ENCODE measurements at regions not wholly inside any gene's neighbourhood (a gene's known extent, or its start where the extent isn't known, plus 50 kb on each side); places are given as distances from the start of the nearest gene placed in this dataset.

DNA sequence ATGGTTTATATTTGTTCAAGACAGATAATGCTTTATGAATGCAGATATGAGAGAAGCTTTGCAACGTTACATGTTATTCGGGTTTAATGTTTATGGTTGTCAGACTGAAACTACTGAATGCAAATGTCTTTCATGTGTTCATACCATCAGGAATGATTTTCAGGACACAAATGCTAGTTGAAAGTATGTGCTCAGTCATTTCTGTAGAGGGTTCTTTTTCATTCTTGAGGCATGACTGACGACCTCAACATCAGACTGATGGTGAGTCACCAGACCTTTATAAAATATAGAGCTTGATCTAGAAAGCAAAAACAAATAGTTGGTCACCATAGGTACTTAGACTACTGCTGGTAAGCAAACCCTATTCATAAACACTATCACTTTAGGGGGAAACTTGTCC is 287.3 kb upstream of the NUDT12 start:
- no peak for DNase-seq

DNA sequence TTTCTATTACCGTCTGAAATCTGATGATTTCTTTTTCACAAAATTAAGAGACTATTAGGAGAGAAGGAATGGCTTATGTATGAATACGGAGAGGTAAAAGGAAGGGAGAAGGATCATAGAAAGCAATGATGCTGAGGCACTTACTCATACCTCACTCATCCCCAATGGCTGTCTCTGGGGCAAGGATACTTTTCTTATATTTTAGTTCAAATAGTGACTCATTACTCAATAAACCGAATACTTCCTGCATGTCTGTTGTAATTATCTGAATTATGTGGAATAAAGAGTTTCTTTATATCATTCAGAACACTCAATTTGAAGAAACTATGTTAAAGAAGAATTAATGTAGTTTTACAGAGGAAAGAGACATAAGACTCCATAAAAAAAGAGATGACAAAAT is 284.5 kb upstream of the NUDT12 start:
- DNase-seq = no peak

DNA sequence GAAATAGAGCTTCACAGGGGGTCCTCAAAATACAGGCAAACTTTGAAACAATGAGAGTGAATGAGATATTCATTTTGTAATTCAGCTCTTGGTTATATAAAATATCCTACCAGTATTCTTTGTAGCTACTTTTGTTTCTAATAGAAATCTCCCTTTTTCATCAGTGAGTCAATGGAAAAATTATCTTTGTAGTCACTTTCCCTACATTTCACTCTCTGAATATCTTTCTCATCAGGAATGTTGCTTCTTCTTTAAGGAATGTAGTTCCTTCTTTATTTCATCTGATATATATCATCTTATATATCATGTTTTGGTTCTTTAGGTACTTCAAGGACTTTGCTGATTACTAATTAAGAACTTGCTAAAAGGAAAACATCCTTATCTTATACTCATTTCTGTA is 280.3 kb upstream of the NUDT12 start:
- no peak for DNase-seq

DNA sequence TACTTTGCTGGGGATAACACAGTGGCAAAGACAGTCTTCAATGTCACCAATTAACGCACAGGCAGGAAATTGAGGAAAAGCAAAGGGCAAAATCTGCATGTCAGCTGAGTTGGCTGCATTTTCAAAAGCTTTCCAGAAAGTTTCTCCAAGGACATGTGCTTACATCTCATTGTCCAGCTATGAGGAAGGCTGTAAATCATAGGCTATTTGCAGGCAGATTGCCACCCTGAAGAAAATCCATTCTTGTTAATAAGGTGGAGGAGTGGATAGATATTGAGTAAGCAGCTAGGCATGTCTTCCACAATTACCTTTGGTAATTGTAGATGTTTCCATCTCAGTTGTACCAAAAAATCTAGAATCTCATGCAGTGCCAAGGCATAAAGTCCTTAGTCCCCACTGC is 278.0 kb upstream of the NUDT12 start:
- DNase-seq = no peak

DNA sequence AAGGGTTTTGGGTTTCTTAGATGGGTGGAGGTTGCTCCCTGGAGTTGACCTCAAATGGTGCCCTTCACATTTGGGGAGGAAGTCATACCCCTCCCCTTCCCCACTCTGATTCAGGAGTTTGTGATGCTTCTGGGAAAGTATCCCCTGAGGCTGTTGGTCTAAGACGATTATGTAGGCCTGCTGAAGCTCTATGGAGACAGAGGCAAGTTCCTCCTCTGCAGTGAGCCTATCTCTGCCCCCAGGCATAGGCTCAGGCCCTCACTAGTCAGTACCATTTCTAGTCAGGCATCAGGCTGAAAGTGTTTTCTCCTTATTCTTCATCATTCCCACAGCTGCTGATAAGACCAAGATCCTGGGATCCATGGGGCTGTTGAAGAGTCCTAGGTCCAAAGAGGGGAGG is 271.6 kb upstream of the NUDT12 start:
- no peak for DNase-seq

DNA sequence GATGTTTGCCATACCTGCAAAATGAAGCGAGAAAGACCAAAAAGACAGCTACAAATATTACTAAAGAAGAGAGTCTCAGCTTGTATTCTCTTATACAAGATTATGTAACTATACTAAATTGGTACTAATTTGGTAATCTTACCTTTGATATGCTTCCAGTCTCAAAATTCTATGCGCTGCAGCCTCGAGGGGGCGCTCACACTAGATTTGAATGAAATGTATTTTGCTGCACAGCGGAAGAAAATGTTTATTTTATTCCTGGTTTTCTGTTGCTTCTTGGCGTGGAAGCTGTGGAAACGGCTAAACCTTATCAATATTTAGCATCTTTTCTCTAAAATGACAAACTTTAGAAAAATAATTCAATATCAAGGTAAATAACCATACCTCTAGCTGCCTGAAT is 267.0 kb upstream of the NUDT12 start:
- no peak for DNase-seq

DNA sequence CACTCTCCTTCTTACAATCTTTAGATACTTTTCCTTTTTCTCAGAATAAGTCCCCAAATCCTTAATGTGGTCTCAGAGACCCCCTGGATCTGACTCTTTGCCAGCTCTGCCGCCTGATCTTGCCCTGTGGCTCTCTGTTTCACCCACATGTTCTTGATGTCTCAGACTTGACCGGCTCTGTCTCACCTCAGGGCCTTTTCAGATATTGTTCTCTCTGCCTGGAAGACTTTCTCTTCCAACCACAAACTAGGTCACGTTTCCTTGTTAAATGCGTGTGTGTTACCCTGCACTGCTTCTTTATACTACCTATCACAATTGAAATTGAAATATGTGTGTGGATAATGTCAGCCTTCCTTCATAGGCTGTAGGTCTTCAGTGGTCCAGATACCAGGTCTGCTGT is 265.4 kb upstream of the NUDT12 start:
- no peak for DNase-seq

DNA sequence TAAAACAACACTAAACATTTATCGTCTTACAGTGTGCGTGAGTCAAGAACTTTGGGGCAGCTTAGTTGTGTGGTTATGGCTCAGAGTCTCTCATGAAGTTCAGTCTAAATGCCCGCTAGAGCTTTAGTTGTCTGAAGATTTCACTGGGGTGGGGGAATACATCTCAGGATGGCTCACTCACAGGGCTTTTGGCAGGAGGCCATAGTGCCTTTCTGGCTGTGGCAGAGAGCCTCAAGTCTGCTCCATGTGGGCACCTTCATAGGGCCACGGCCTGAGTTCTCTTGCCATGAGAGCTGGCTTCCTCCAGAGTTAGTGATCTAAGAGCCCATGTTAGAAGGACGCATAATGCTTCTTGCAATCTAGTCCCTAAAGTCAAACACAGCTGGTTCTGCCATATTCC is 258.8 kb upstream of the NUDT12 start:
- DNase-seq = no peak

DNA sequence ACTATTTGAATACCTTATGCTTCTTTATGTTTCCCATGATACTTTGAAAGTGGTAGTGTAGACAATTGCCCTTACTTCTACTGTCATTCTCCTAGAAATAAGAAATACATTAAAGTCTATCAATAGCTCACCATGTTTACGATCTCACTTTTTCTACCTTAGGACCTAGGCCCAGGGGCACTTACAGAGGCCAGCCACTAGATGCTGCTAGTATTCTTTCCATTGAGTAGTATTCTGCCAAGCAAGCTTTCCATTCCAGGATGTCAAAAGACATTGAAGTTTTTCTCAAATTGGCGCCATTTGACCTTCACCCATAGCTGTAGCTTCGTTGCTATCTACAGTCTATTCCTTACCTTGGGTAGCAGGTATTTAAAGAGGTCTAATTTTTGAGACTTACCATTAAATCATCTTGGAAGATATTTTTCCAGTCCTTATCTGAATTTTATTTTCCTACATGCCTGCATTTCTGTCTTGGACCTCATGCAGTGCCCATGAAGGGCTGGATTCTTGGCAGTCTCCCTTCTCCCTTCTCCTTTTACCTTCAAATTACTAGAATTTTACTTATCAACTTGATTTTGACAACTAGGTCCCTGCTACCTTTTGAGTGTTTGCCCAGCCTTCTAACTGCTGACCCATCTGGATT is 246.0 kb upstream of the NUDT12 start:
- DNase-seq = peak; percentile 87

DNA sequence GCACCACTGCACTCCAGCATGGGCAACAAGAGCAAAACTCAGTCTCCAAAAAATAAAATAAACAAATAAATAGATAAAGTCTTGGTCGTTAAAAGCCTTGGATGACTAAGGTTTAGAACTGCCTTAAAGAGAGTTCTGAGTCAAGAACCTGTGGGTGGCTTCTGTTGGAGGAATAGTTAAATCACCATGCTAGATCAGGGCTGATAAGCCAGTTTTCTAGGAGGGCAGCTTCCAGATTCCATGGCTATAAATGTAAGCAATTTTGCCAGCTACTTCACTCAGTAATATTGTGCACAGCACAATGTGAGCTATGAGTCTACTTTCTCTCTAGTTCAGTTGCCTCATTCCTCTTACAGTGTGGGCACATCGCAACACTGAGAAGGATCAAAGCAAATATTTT is 242.1 kb upstream of the NUDT12 start:
- no peak for DNase-seq

DNA sequence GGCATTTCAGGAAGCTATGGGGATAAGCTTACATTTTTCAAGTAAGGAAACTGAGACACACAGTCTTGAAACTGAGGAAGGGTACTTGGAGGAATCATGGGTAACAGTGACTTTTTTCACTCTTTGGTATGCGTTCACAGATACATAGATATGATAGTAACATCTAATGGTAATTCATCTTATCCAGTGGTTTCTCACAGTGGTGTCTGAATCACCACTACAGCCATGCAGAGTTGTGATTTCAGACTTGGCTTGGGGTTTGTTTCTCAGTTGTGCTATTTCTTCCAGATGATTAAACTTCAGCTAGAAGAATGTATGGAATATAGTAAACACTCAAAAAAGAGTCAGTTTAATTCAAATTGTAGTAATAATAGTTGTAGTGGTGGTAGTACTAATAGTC is 239.1 kb upstream of the NUDT12 start:
- no peak for DNase-seq

DNA sequence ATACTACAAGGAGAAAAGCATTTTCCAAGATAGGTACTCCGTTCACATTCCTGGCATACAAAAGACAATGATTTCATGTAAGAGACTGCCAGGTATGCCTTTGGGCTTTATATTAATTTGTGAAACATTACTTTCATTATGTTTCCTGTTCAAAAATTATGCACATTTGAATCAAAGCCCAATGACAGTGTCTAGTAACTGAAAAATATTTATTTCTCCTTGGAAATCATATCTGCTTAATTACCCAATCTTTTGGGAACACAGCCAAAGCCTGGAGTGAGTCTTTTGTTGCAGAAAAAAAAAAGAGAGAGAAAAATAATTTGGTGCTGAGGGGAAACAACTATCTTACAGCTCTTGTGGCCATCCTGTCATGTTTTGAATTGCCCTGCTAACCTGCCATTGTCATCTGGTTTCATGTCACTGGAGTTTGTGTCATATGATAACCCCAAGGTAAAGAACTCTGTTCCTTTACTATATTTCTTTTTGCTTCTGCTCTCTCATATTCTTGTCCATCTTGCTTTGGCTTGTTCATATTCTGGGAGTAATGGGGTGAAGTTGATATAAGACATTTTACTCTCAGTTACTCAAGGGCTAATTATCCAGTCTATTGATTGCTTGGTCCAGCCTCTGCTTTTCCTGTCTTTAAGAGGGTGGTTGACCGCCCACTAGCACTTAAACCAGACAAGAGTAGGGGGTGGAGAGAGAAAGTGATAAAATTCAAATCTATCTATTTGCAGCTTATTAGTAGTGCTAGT is 238.3 kb upstream of the NUDT12 start:
- peak; percentile 17 for DNase-seq

DNA sequence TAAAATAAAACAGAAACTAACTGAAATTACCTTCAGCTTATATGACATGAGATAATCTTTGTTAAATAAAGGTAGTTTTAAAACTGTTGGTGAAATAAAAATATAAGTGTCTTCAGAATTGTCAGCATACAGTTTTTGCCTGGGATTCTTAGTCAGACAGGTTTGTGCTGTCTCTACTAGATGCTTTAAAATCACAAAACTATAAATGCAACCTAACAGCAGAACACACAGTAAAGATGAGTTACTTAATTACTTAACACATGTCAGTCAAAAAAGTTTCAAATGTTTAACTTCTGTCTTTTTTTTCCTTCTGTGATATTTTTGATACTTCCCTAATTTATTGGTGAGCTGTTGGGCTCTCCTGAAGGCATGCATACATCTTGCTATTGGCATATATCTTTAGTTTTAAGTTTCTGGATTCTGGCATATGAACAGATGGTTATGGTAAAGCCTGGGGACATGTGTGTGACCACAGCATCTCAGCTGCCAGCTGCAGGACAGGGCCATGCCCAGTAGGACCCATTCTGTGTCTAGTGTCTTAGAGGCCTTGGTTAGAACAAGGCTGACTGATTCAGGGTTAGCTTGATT is 231.1 kb upstream of the NUDT12 start:
- no peak for DNase-seq

DNA sequence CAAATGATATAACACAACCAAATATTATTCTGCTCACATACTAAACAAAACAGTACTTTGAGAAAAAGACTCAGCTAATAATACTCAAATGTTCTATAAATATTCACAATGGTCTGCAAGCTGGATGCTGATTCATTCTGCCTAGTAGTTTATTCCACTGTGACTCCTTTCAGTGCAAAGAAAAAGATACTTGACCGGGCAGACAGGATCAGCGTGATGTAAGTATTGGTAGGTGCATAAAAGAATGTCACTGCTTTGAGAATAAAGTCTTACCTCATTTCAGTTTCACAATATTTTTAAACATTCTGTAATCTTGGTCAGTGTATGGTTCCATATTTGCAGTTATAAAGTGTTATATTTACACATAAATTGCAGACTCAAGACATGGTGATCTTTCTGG is 223.0 kb upstream of the NUDT12 start:
- no peak for DNase-seq

DNA sequence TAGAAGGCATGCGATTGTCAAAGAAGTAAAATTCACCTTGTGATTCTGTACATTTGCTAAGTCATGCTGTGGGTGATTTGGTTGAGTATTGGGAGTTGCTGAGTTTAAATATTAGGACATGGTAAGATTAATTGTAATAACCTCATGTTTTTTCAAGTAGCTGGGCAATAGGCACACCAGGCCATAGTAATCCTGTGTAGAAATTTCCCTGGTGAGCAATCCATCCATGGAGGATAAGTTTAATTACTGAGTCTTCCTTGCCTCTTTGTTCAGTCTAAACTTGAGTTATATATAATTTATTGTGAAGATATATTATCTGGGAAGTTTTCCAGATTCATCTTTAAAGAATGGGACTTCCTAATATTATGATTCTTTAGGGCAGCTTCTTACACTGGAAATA is 221.1 kb upstream of the NUDT12 start:
- no peak for DNase-seq

DNA sequence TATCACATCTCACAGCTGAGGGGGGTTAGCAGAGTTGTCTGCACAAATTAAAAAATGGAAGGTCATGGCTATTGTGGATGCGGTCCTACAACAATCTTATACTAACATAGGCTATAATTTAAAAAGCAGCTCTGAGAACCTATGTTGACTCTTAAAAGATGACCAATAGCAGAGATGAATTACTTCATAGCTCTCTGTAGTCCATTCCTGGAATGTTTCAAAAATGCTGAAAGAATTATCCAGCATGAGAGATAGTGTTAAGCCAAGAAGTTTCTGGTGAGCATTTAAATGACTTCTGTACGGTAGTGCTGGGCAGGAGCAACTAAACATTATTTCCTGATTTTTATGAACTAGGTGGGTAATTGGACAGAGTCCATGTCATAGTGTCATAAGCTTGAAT is 218.2 kb upstream of the NUDT12 start:
- DNase-seq = no peak

DNA sequence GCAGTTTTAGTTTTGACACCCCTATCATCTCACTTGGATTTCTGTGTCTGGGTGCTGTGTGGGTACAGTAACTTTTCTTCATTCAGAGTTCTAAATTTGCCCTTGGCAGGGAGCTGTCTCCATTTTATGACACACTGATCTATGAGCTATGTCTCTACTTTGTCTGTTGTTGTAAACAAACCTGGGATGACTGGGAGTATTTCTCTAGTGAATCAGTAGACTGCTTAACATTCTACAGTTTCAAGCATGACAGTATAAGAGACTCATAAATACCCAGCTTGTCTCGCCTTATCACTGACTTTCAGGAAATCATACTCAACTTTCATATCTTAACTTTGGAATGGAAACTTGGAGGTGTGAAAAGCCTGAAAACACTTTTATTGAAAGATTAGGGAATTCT is 212.1 kb upstream of the NUDT12 start:
- DNase-seq = no peak

DNA sequence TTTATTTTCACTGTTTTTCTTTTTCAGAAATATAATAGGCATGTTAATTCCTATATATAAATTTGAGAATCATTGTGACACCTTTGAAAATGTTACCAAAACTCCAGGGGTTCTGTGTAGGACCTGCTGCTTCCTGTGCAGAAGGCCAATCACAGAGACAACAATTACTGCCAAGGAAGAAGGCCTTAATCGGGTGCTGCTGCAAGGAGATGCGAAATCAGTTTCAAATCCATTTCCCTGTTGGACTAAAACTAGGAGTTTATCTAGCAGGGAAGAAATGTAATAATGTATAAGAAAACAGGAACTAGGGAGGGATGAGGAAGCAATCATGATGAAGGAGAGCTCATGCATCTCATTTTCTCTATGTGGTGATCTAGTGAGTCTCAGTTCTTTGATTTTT is 209.7 kb upstream of the NUDT12 start:
- no peak for DNase-seq

DNA sequence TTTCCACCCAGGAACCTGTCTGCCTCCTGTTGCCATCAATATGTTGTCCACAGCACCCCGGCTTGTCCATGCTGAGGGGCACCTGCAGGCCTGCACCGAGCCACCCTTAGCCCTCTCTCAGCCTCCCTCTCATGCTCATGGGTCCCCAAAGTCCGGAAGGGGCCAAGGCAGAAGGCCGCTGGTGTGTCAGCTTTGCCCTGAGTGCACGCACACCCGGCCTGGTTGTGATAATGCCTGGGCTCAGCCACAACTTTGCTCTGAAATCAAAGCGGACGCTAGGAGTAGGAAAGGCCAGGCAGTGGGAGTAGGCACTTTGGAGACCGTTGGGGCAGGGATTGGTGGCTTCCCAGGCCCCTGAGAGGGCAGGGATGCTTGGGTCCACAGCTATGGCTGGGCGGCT is 201.8 kb upstream of the NUDT12 start:
- no peak for DNase-seq

DNA sequence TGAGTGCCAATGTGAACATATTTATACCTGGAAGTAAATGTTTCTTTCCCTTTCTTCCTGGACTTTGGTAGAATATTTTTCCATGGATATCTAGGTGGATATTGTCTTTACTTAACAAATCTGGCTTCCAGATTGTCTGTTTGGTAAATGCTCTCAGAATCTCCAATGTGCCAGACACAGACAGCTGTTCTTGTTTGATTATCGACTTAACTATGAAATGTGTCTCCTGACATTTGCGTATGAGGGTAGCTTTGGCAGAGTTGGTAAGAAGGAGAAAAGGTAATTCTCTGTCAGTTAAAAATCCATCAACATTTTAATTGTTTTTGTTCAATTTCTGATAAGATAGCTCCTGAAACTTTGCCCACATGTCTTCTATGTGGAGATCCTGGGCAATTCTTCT is 196.4 kb upstream of the NUDT12 start:
- no peak for DNase-seq

DNA sequence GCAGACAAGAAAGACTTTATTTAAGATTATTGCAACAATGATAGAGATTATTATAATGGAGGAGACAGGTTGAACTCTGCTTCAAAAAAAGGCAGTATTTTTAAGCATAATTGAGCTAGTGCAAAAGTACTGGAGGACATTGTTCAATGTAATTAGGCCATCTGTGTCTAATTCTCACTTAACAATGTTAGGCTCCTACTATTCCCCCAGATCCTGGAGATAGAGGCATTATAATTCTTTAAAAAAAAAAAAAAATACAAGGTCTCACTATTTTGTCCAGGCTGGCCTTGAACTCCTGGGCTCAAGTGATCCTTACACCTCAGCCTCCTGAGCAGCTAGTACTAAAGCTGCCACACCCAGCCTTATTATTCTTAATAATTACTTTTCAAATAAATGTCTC is 193.4 kb upstream of the NUDT12 start:
- no peak for DNase-seq

DNA sequence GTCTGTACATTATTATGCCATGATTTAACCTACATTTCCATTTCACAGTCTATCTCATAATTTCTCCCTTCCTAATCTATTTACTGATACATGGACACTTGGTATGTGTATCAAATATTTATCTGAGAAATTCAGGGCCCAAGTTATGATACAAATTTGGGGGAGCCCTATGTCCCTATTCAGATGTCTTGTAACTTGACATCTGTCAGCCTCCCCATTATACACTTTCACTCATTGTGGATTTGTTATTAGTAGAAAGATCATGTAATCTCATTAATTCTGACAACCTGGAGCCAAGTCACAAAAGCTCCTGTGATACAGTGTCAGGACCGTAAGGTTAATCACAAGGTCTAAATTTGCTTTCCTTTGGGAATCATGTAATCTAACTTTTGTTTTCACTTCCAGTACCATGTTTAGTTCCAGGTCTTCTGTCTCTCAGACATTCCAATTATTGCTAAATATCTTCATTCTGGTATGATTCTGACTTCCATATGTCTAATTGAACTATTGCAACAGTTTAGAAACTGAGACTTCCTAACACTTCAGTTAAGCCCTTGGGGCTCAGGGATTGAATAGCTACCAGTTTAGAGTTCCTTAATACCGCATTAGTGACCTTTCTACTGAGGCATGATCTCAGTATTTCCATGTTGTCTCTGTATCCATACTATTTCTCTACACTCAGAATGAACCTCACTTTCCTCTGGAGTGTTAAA is 182.9 kb upstream of the NUDT12 start:
- no peak for DNase-seq

DNA sequence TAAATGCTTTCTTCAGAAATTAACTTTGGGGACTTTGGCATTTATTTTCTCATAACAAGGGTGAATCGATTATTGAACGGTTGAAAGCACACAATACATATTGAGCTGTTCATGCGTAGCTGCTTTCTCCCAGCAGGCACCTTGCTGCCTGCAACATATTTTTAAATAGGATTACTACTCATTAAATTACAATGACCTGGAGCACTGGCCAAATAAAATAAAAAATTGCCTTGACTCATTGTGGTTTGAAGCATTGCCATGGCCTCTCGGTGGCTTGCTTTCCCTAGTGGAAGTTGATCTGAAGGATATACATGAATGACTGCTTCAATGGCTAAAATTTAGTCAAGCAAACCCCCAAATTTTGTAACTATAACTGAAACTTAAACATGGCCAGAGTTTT is 181.6 kb upstream of the NUDT12 start:
- peak; percentile 50 for DNase-seq

DNA sequence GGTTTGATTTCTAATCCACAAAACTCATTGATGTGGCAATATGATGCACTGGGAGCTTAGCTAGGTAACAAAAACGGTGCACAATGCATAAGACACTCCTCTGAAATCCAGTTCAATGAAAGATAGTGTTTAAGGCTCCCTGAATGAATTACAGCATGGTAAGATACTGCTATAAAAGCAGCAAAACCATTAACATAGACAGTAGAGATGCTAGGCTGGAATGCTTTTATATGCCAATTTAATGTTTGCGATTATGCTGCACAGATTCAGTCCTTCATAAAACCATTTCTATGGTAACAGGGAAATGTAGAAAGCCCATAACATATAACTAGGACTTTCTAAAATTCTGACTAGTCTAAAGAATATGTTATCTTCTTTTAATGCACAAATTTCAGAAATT is 180.8 kb upstream of the NUDT12 start:
- DNase-seq = peak; percentile 20

Data from eye (tissue), 1 donor.